H9 (cell line): ENCODE measurements at regions not wholly inside any gene's neighbourhood (a gene's known extent, or its start where the extent isn't known, plus 50 kb on each side); places are given as distances from the start of the nearest gene placed in this dataset.
"Not testable (repeated sequence)": the region's sequence is repeated elsewhere in the genome, so short reads cannot be mapped to it uniquely, and the experiment has no call there.

ENCODE experiments used
- DNase-seq: peaks from one replicate; pipeline ENCODE4 v3.0.0-alpha.2; 2017
- H2AFZ ChIP-seq: one replicate; pipeline ENCODE4 v1.6.1; 2013; ENCODE audit warnings: mild to moderate bottlenecking, low read length, control low read depth, moderate library complexity
- H2AK5ac ChIP-seq: 2 replicates; pipeline ENCODE4 v1.6.1; 2013; ENCODE audit warnings: low read length, control low read depth, mixed read lengths; ENCODE audit not compliant: insufficient read length
- H2BK120ac ChIP-seq: one replicate; pipeline ENCODE4 v1.6.1; 2013; ENCODE audit warnings: low read depth, mild to moderate bottlenecking, low read length, control low read depth, inconsistent platforms; ENCODE audit not compliant: poor library complexity, severe bottlenecking
- H2BK12ac ChIP-seq: 2 replicates; pipeline ENCODE4 v1.6.1; 2013; ENCODE audit warnings: low read length, control low read depth, mixed read lengths, low read depth; ENCODE audit not compliant: insufficient read length
- H2BK15ac ChIP-seq: 2 replicates; pipeline ENCODE4 v1.6.1; 2013; ENCODE audit warnings: low read depth, low read length, control low read depth
- H2BK20ac ChIP-seq: one replicate; pipeline ENCODE4 v1.6.1; 2013; ENCODE audit warnings: low read depth, mild to moderate bottlenecking, low read length, control low read depth, inconsistent platforms; ENCODE audit not compliant: poor library complexity, severe bottlenecking
- H2BK5ac ChIP-seq: 2 replicates; pipeline ENCODE4 v1.6.1; 2013; ENCODE audit warnings: low read length, control low read depth, mixed read lengths; ENCODE audit not compliant: insufficient read length
- H3K14ac ChIP-seq: 2 replicates; pipeline ENCODE4 v1.6.1; 2013; ENCODE audit warnings: low read length, control low read depth; ENCODE audit not compliant: insufficient read depth
- H3K18ac ChIP-seq: 2 replicates; pipeline ENCODE4 v1.6.1; 2013; ENCODE audit warnings: low read depth, mild to moderate bottlenecking, mixed read lengths, low read length, control low read depth; ENCODE audit not compliant: insufficient read length
- H3K23ac ChIP-seq: 2 replicates; pipeline ENCODE4 v1.6.1; 2013; ENCODE audit warnings: low read length, control low read depth, mixed read lengths, low read depth; ENCODE audit not compliant: insufficient read length
- H3K23me2 ChIP-seq: 2 replicates; pipeline ENCODE4 v1.6.1; 2013; ENCODE audit warnings: low read depth, mild to moderate bottlenecking, mixed read lengths, low read length, control low read depth; ENCODE audit not compliant: insufficient read length, poor library complexity, severe bottlenecking
- H3K27ac ChIP-seq: 2 replicates; pipeline ENCODE4 v1.5.1; 2013; ENCODE audit warnings: low read length, control low read depth, mixed read lengths, low read depth; ENCODE audit not compliant: insufficient read length
- H3K27me3 ChIP-seq: 2 replicates; pipeline ENCODE4 v1.6.1; 2013; ENCODE audit warnings: low read length, control low read depth, inconsistent platforms; ENCODE audit not compliant: insufficient read depth
- H3K4ac ChIP-seq: 2 replicates; pipeline ENCODE4 v1.6.1; 2013; ENCODE audit warnings: low read depth, mild to moderate bottlenecking, control low read depth, inconsistent platforms, low read length, moderate library complexity
- H3K4me1 ChIP-seq: 2 replicates; pipeline ENCODE4 v1.6.1; 2013; ENCODE audit warnings: low read length, control low read depth, inconsistent platforms; ENCODE audit not compliant: insufficient read depth
- H3K4me2 ChIP-seq: 2 replicates; pipeline ENCODE4 v1.6.1; 2013; ENCODE audit warnings: low read length, control low read depth, mixed read lengths; ENCODE audit not compliant: insufficient read length, insufficient read depth
- H3K56ac ChIP-seq: 2 replicates; pipeline ENCODE4 v1.6.1; 2013; ENCODE audit warnings: low read depth, mild to moderate bottlenecking, mixed read lengths, low read length, control low read depth; ENCODE audit not compliant: insufficient read length
- H3K79me1 ChIP-seq: 2 replicates; pipeline ENCODE4 v1.6.1; 2013; ENCODE audit warnings: low read depth, mild to moderate bottlenecking, moderate library complexity, low read length, control low read depth, inconsistent platforms; ENCODE audit not compliant: insufficient read depth, poor library complexity, severe bottlenecking
- H3K79me2 ChIP-seq: 2 replicates; pipeline ENCODE4 v1.6.1; 2013; ENCODE audit warnings: low read length, control low read depth, inconsistent platforms; ENCODE audit not compliant: insufficient read depth
- H3K9ac ChIP-seq: 2 replicates; pipeline ENCODE4 v1.6.1; 2013; ENCODE audit warnings: low read length, control low read depth, mixed read lengths; ENCODE audit not compliant: insufficient read length; ENCODE audit errors: extremely low read depth
- H3K9me3 ChIP-seq: one replicate; pipeline ENCODE4 v1.6.1; 2013; ENCODE audit warnings: low read depth, low read length, inconsistent platforms; ENCODE audit not compliant: control insufficient read depth
- H3T11ph ChIP-seq: one replicate; pipeline ENCODE4 v1.6.1; 2013; ENCODE audit warnings: mild to moderate bottlenecking, low read length, control low read depth, inconsistent platforms
- H4K20me1 ChIP-seq: one replicate; pipeline ENCODE4 v1.6.1; 2013; ENCODE audit not compliant: control insufficient read depth, insufficient read length, insufficient read depth
- H4K5ac ChIP-seq: 2 replicates; pipeline ENCODE4 v1.6.1; 2013; ENCODE audit warnings: low read depth, mild to moderate bottlenecking, mixed read lengths, low read length, control low read depth; ENCODE audit not compliant: insufficient read length
- H4K8ac ChIP-seq: replicated peaks from 2 replicates; pipeline ENCODE4 v1.6.1; 2013; ENCODE audit warnings: low read length, control low read depth, mixed read lengths, low read depth; ENCODE audit not compliant: insufficient read length
- H4K91ac ChIP-seq: 2 replicates; pipeline ENCODE4 v1.6.1; 2013; ENCODE audit warnings: low read depth, mild to moderate bottlenecking, moderate library complexity, mixed read lengths, low read length, control low read depth; ENCODE audit not compliant: insufficient read length
- H3K27ac Mint-ChIP-seq, 3 experiments: 2 replicates in 2 of 3; 3 replicates in 1 of 3; pipeline ENCODE4 v1.8.0; 2020 to 2021; ENCODE audit warnings: mixed read lengths in 3 of 3, mild to moderate bottlenecking in 1 of 3, moderate library complexity in 1 of 3
- H3K27me3 Mint-ChIP-seq: 2 replicates; pipeline ENCODE4 v1.8.0; 2021; ENCODE audit warnings: low read depth, mild to moderate bottlenecking, moderate library complexity, mixed read lengths
- H3K36me3 Mint-ChIP-seq, 3 experiments: 2 replicates in 2 of 3; 3 replicates in 1 of 3; pipeline ENCODE4 v1.8.0; 2020 to 2021; ENCODE audit warnings: low read depth in 3 of 3, mixed read lengths in 3 of 3; ENCODE audit not compliant: insufficient read depth in 1 of 3
- H3K4me1 Mint-ChIP-seq, 2 experiments: 2 replicates each; pipeline ENCODE4 v1.8.0; 2020; ENCODE audit warnings: mixed read lengths in 2 of 2
- H3K4me3 Mint-ChIP-seq, 2 experiments: 2 replicates in 1 of 2; 3 replicates in 1 of 2; pipeline ENCODE4 v1.8.0; 2020 to 2021; ENCODE audit warnings: mild to moderate bottlenecking in 2 of 2, mixed read lengths in 2 of 2, moderate library complexity in 1 of 2
- H3K9me3 Mint-ChIP-seq, 2 experiments: 2 replicates in 1 of 2; 3 replicates in 1 of 2; pipeline ENCODE4 v1.8.0; 2020; ENCODE audit warnings: mild to moderate bottlenecking in 2 of 2, mixed read lengths in 2 of 2, moderate library complexity in 1 of 2
- WGBS: extraction: QIAGEN DNeasy Blood & Tissue Kit; methylation state at CpG from one replicate; pipeline ENCODE4 v1.1.7; 2013; ENCODE audit warnings: missing lambda C conversion rate, low lambda C conversion rate, mixed read lengths; ENCODE audit not compliant: insufficient read length; ENCODE audit errors: extremely low coverage; 5-methylcytosine and 5-hydroxymethylcytosine counted together

GRCh38 chr5:21496056-21496455 is 1357.1 kb downstream of the CDH12 start:
- Mint-ChIP-seq H3K36me3 (peaks cover 4 to 13% (median 7%) of the 10 kb centered on the region in 3 experiments), H3K27ac (peak overlapping the region in 2 of 3 experiments; percentile 57 to 73; a peak in 3 of 7 replicates)
- not testable (repeated sequence) for H3T11ph ChIP-seq, H4K8ac ChIP-seq, H3K4me1 Mint-ChIP-seq, H3K27me3 Mint-ChIP-seq, H3K9ac ChIP-seq, H3K27me3 ChIP-seq, H3K23me2 ChIP-seq, H4K20me1 ChIP-seq, H3K4ac ChIP-seq, H3K23ac ChIP-seq, H3K79me1 ChIP-seq, H3K9me3 Mint-ChIP-seq, H2BK15ac ChIP-seq, H3K4me3 Mint-ChIP-seq, H3K4me1 ChIP-seq, H2AK5ac ChIP-seq, H2BK5ac ChIP-seq, H2BK20ac ChIP-seq, H3K56ac ChIP-seq, DNase-seq, H3K14ac ChIP-seq, H2BK120ac ChIP-seq, H2BK12ac ChIP-seq, H4K91ac ChIP-seq, H4K5ac ChIP-seq, H3K18ac ChIP-seq, H2AFZ ChIP-seq, H3K27ac ChIP-seq, H3K4me2 ChIP-seq, H3K79me2 ChIP-seq, H3K9me3 ChIP-seq
- no CpG with 5 or more reads among the region's 8 CpGs for WGBS

- H3T11ph ChIP-seq, H4K5ac ChIP-seq, H3K23ac ChIP-seq, H3K79me1 ChIP-seq, H3K9ac ChIP-seq, H2BK120ac ChIP-seq, H3K4me2 ChIP-seq, H3K9me3 Mint-ChIP-seq, H3K4me1 Mint-ChIP-seq, H4K8ac ChIP-seq, H3K14ac ChIP-seq, H3K27me3 Mint-ChIP-seq, H2BK12ac ChIP-seq, H3K4me1 ChIP-seq, H3K4ac ChIP-seq, H3K4me3 Mint-ChIP-seq, H3K79me2 ChIP-seq, DNase-seq, H3K9me3 ChIP-seq, H2AK5ac ChIP-seq, H4K91ac ChIP-seq, H4K20me1 ChIP-seq, H2BK15ac ChIP-seq, H2AFZ ChIP-seq, H3K27me3 ChIP-seq, H3K27ac Mint-ChIP-seq, H2BK20ac ChIP-seq, H3K56ac ChIP-seq, H2BK5ac ChIP-seq, H3K18ac ChIP-seq, H3K27ac ChIP-seq, H3K23me2 ChIP-seq: not testable (repeated sequence)
- WGBS: no CpG with 5 or more reads among the region's 6 CpGs
- H3K36me3 Mint-ChIP-seq: peaks cover 4 to 13% (median 7%) of the 10 kb centered on the region in 3 experiments
Measured at GRCh38 chr5:21495235-21495634, 1357.9 kb downstream of the CDH12 start.
